NCI-H1092 treated with DMSO at 0.1 percent for 48 hours (cell line): ENCODE measurements at regions not wholly inside any gene's neighbourhood (a gene's known extent, or its start where the extent isn't known, plus 50 kb on each side); places are given as distances from the start of the nearest gene placed in this dataset.
A peak's percentile ranks its signal among the peaks of the same experiment; 100 is the strongest.

Experiments used
- DNase-seq: peaks from one replicate; lab custom pipeline; 2025; lab: John Stamatoyannopoulos, UW

DNA sequence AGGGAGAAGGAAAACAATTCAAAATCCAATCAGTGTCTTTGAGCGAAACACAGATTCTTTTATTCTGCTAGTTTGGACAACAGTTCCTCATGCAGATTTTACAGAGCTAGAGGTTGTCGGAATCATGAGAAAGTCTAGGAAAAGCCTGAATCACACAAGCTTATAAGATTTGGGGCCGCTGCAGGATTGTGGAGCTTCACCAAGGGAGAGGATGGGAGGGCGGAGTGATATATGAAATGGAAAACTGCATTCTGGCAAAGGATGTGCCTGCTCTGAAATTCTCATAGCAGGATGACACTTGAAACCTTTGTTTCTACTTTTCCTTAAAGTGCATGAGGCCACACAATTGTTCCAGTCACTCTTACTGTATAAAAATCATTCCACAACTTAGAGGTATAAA, 134.3 kb downstream of the OR2K2 start:
- no peak for DNase-seq

DNA sequence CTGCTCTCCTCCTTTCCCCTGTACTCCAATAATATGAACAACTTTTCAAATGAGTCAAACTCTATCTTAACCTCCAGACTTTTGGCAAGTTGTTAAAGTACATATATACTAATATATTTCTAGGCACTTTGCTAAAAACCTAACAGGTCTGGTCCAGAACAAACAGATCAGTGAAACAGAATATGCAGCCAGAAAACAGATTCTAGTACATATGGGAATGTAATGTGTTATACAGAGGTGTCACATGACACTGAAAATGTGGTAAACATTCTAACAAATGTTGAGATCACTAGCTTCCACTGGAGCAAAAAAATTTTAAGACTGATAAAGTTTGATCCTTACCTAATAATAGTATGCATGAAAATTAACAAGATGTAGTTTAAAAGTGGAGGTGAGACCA, 136.9 kb downstream of the OR2K2 start:
- DNase-seq = no peak

DNA sequence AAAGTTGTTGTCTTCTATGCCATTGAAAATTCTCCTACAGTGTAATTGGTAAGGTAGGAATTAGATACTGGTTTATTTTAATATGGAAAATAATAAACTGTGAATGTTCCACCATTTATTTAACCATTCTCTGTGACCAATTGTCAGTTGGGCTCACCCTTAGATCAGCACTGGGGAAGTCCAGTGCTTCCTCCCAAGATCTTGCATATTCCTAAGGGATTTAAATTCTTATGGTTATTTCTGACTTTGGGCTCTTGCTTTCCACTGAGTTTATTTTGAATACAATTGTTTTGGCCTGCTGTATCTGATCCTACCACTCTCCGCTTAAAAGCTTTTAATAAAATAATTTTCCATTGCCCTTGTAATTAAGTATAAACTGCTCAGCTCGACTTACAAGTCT, 137.4 kb downstream of the OR2K2 start:
- no peak for DNase-seq

DNA sequence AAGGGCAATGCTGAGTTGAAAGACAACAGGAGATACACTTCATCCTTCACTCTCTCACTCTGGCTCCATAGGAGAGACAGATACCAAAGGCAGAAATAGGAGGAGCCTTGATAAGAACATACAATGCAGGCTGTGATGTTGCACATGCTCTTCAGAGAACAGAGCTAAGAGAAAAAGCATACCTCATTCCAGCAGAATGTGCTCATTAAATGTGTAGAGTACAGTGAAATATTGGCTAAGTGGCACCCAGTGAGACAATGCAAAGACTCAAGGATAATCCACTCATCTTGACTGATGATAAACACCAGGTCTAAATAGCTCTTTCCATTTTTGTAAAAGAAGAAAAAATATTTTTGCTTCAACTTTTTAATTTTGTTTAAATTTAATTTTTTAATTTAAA, 139.7 kb downstream of the OR2K2 start:
- no peak for DNase-seq

DNA sequence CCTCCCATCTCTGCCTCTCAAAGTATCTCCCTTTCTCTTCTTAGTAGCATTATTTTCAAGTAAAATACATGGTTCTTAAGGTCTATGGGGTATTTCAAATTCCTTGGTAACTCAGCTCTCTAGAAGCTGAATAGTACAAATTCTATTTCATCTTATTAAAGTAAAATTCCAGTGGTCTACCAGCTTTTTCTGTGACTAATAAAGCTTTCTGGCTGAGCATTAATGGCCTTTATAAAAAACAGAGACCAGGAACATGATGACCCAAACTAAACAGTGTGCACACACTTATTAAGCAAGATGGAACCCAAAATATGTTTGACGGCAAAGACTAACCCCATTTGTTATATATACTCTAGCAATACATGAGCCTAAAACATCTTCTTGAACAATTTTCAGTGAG, 142.6 kb downstream of the OR2K2 start:
- no peak for DNase-seq

DNA sequence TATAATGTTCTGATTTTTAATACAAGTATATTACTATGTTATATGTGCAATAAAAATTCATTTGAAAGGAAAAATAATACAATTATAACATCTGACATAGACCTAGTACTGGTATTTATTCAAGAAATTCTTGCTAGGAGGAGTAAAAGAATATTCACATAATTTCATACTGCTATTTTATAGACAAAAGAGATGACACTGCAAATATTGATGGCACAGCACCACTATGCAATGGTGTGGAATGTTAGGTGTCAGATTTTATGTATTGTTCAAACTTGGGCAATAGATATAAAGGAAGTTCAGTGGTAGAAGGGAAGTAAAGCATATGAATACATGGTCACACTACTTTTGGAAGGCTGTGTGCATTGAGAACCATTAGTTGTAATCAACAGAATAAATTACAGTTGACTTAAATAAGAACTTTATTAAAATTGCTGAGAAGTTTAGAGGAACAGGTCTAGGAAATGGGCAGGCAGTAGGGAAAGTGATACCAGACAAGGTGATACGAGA, 143.9 kb downstream of the OR2K2 start:
- no peak for DNase-seq

DNA sequence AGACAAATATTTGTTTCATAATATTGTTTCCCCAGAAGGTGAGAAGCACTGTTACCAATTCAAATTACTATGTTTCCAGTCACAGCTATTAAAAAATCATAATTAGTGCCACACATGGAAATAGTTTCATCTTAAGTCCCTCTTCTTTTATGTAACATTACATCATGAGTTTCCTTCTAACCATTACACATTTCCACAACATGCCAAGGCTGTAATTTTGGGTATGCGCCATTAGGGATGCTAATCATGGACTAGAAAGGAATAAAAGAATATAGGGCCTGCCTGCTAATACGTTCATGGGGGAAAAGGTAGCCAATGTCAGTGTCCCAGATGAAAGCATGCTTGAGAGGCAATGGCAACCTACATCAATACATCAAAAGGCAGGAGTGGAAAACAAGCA, 142.5 kb upstream of the LPAR1 start:
- DNase-seq = no peak

DNA sequence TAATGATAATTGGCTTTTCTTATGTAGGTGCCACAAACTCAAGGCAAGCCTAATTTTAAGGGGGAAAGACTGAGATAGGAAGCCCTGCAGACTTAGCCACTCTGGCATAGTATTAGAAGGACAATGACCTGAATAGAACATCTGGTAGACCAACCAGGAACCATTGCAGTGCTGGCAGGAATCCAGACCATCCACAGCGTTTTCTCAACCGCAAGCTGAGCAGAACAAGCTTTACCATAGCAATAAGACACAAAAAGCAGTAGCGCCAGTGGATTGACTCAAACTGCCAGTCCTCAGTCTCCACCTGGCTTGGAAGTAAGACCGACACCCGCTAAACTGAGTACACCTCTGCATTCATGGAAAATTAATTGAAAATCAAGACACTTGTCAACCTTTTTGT, 141.3 kb upstream of the LPAR1 start:
- DNase-seq = no peak

DNA sequence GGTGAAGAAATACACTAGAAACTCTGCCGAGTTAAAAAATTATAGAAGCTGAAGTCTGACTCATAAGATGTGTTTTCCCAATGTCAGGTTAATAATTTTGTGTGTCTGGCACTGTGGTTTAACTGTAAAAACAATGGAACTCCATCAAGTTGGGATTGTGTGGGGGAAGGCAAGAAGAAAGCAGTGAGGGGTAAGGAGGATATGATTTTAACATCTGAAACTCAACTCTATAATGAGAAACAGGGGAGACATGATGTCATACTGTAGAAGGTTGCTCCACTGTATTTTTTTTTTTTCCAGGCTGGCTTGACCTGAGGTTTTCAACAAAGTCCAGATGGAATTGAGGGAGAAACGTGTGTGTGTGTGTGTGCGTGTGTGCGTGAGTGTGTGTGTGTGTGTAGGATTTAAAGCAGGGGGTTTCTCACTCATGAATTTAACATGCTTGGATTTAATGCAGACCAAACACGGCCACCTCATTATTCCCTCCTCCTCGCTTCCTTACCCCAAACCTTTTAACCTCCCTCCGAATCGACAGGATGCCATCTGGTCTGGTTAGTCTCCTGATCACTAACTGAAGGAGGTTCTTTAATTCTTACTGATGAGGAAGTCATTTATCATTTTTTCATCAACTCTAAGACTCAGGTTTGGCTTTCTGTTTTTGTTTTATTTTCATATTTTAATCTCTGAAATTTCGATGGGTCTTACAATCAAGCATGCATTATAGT, 140.2 kb upstream of the LPAR1 start:
- DNase-seq = peak; percentile 4

DNA sequence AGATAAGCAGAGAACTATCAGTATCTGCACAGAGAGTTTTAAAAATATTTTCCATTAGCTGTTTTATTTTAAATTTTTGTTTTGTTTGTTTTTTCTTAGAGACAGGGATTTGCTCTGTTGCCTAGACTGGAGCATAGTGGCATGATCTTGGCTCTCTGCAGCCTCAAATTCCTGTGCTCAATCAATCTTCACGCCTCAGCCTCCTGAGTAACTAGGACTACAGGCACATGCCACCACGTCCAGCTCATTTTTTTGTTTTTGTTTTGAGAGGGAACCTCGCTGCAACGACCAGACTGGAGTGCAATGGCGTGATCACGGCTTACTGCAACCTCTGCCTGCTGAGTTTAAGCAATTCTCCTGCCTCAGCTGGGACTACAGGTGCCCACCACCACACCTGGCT, 138.2 kb upstream of the LPAR1 start:
- no peak for DNase-seq

DNA sequence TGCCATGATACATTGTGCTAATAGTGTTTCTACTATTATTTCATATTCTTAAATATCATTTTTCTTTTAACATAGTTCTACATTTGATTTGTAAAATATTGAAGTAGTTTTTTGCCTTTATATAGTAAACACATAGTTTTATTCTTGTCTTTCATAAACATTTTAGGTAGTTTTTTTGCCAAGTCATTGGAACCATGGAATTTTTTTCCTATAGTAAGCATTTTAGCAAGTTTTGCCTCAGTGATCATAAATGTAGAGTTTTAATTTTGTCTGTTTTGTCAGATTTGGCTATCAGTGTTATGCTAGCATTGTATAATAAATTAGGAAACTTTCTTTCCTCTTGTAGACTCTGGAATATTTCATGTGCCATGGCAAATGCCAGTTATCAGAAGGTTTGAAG, 137.1 kb upstream of the LPAR1 start:
- no peak for DNase-seq

DNA sequence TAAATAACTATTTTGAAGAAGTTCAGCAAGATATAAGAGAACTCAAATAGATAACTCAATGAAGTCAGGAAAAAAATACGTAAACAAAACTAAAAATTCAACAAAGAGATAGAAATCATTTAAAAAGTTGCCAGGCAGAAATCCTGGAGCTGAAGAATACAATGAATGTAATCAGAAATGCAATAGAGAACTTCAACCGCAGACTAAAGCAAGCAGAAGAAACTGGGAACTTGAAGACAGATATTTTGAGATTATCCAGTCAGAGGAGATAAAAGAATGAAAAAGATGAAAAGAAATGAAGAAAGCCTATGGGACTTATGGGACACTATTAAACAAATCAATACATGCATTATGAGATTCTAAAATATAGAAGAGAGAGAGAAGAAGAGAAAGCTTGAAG, 129.1 kb upstream of the LPAR1 start:
- DNase-seq = no peak

DNA sequence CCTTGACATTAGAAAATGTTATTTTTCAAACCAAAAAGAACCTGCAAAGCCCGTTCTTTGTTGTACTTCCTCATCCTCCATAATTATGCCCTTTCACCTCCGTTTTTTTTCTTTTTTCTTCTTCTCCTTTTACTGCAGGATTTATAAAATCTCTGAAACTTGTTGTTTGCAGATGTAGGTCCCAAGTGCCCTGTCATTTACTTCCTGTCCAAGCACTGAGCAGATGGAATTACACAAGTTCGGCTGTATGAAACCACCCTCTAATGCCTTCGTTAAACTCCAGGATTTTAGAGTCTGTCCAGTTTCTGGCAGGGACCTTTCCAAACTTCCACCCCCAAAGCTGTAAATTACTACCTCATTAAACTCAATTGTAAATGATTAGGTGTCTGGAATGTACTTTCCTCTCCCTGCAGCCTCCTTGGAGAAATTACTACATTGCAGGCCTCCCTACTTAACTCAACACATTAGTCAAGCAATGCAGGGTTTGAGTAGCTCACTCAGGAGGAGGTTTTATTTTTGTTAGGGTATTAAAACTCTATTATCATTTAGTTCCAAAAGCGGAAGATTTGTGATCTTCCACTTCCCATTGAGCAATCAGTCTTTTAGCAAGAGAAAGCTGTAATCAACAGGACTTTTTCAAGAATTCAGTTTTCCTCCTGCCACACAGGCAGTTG, 125.6 kb upstream of the LPAR1 start:
- DNase-seq = no peak

DNA sequence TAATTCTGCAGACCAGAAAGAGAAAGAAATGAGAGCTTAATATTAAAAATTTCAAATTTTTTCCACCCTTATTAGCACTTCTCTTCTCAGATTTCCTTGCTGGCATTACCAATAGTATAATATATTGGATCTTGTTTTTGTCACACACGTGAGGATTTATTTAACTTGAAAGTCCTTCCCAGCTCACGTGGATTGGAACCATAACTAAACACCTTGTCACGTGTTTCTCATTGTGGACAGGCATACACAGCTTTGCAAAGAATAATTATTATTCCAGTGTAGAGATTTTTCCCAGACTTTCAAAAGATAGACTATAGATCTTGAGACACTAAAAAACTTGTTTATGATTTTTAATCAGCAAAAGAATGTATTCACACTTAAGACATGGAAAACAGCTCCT, 123.8 kb upstream of the LPAR1 start:
- DNase-seq = no peak

DNA sequence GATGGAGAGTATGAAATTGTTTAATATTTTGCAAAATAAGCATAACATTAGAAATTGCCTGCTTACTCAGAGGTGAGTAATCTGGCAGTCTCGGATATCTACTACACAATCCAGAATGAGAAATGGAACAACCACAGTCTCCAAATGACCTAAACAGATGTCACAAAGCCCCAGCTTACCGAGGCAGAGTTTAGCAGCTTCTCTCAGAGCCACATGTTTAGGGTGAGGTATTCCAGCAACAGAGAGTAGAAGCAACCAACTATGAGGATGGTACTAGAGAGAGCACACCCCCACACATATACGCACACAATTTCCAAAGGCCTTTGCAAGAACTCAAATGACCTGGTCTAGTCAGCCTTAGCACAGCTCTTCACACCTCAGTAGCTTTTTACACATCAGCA, 122.7 kb upstream of the LPAR1 start:
- no peak for DNase-seq

DNA sequence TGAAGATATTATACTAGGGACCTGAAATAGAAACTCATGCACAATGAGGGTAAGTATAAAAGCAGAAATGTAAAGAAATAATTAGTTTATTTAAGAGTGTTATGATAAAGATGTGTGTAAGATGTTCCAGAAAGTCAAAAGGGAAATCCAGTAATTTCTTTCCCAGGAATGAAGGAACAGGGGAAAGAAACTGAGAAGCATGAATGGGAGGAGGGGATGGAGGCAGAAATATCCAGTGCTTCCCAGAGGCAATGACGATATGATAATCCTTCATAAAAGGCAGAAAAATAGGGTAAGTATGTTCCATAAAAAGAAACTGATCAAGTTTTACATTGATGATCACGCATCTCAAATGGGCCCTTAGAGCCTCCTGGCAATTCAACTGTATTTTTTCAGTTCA, 120.7 kb upstream of the LPAR1 start:
- no peak for DNase-seq

DNA sequence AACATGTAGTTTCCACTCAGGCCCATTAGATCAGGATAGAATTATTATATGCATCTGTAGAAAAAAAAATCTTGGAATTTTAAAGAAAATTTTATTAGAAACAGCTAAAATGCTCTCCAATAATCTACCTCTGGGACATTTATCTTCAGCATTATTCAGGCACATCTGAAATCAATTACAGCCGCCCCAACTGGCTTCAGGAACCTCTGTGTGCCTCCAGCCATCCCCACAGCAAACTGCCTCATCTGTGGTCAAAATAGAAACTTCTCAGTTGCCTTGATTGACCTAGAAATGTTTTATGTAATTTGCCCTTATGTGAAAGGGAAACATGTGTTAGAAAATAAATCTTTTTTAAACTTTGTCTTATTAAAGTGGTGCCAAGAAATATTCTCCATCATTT, 120.1 kb upstream of the LPAR1 start:
- no peak for DNase-seq

DNA sequence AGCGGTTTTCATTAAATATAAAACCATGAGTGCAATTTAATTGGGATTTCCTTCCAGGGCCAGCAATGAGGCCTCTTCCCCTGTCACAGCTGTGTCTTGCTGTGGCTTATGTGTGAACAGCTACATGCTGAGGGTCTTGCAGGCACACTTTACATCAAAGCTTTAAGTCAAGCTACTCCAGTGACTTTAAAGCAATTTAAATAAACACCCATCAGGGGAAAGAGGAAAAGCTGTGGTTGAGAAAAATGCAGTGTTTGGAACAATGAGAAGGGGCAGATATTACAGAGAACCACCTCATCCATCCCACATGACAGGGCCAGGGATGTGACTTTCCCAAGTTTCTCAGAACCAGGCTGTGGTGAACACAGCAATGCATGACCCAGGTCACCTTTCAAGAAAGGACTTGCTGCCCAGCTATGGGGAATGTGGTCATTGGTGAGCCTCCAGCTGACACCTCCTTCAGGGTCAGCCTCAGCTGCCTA, 115.9 kb upstream of the LPAR1 start:
- DNase-seq = no peak

DNA sequence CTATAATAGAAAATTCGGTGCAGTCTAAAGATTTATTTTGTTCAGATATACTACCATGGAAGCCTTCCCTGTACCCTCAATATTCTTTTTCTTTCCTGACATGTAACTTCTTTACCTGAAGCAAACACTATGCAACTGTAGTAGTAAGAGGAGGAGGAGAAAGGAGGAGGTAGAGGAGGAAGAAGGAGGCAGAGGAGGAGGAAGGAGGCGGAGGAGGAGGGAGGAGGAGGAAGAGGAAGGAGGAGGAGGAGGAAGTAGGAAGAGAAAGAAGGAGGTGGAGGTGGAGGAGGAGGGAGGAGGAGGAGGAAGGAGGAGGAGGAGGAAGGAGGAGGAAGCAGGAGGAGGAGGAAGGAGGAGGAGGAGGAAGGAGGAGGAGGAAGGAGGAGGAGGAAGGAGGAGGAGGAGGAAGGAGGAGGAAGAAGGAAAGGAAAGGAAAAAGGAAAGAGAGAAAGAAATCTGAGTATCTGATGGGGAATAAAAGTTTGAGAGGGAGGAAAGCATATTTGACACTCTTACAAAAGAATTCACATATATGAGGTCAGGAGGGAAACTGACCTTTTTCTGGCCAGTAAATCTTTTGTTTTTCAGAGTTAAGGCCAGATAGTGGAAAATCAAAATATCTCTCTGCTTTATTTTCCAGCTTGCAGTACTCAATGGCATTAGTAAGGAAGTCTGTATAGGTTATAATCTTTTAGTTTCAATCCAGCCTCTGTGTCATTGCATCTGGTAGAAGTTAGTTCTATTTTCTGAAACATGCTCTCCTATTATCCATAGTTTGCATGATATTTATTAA, 114.5 kb upstream of the LPAR1 start:
- DNase-seq = no peak

DNA sequence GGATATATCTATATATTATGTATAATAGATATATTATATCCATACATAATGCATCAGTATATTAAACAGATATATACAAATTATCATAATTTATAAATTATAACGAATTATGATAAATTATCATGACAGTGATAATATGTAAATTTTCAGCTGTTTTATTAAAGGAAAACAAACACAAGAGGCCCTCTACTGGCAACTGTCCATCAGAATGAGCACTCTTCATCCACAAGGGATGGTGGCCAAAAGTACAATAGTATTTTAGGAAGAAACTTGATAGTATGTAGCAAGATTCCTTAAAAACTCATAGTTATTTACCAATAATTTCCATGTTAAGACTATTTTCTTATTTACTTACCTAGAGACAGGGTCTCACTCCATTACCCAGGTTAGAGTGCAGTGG, 113.3 kb upstream of the LPAR1 start:
- peak; percentile 5 for DNase-seq

DNA sequence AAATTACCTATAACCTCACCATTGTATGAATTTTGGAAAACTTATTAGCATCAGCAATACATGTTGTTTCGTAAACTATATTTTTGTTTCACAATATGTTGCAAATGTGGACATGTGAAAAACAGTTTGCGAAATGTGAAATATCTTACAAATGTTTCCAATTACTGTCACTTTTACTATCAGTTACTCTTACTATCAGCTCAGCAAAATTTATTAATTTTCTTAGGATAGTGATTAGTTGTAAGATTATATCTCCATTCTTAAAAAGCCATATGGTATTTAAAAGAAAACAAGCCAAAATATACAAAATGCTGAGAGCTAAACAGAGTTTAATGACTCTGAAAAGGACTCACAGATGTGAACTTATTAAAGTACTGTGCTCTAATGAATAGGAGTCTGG, 111.9 kb upstream of the LPAR1 start:
- DNase-seq = no peak

DNA sequence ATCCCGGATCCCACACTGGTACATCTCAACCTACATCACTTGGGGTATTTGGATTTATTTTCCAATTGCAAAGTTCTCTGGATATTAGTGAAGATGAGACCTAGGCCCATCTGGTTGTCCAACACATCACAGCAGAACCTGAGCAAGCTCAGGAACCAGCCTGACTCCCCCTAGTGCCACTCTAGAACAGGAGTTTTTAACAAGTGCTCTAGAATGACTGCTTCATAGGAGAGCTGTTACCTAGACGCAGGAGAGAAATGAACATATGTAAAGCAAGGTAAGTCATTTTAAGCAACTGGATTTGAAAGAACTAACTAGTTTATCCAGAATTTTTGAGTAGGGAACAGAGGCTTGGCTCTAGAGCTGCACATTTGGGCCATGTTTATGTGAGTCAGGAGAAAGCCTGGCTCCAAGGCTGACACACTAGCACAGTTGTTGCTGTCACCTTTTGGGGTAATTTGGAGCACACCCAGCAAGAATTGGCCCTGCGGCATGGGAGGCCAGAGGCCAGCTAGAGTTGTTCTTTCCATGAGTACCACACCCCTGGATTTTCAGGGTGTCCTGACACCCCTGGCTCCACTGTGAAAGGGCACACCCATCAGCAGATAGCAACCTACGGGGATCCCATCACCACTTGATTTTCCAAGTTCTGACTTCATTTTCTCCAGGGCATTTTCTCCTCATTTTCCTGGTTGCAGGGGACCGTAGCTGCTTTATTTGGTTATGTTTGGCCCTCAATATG, 110.9 kb upstream of the LPAR1 start:
- no peak for DNase-seq
